HL-60 (cell line): ENCODE measurements at regions not wholly inside any gene's neighbourhood (a gene's known extent, or its start where the extent isn't known, plus 50 kb on each side); places are given as distances from the start of the nearest gene placed in this dataset.

Experiments used
- DNase-seq, 2 experiments: peaks; one replicate each; pipeline ENCODE4 v3.0.0-alpha.2; 2010 to 2020; ENCODE audit warnings: low read depth in 1 of 2, low spot score in 1 of 2
- H3K27ac ChIP-seq: fragments of 250-450 bp; sonication (Bioruptor Pico); replicated peaks from 2 replicates; pipeline ENCODE4 v1.5.1; 2020; ENCODE audit warnings: mild to moderate bottlenecking, moderate library complexity
- H3K27me3 ChIP-seq: fragments of 250-450 bp; sonication (Bioruptor Pico); 2 replicates; pipeline ENCODE4 v1.5.1; 2021; ENCODE audit warnings: mild to moderate bottlenecking, moderate library complexity; ENCODE audit not compliant: insufficient read depth, poor library complexity, severe bottlenecking
- H3K4me3 ChIP-seq: replicated peaks from 2 replicates; pipeline ENCODE4 v1.5.1; 2011; ENCODE audit warnings: mild to moderate bottlenecking, control low read depth, low read length; ENCODE audit not compliant: insufficient read depth
- GABPA ChIP-seq: IDR thresholded peaks from 2 replicates; pipeline ENCODE4 v1.6.1; 2012; ENCODE audit warnings: low read depth
- POLR2AphosphoS5 ChIP-seq: IDR thresholded peaks from 2 replicates; pipeline ENCODE4 v1.6.1; 2012; ENCODE audit warnings: low read depth
- SPI1 ChIP-seq: IDR thresholded peaks from 2 replicates; pipeline ENCODE4 v1.6.1; 2012; ENCODE audit warnings: low read depth, mild to moderate bottlenecking, borderline replicate concordance
- TF ChIP-seq, protein P1 (sequence below): IDR thresholded peaks from 2 replicates; pipeline ENCODE4 v1.6.1; 2012; ENCODE audit warnings: low read depth; ENCODE audit not compliant: insufficient replicate concordance
- TF ChIP-seq, protein P2 (sequence below): IDR thresholded peaks from one replicate; pipeline ENCODE4 v1.5.1; 2011; ENCODE audit warnings: low read length, control low read depth, inconsistent platforms; ENCODE audit not compliant: insufficient read depth

DNA sequence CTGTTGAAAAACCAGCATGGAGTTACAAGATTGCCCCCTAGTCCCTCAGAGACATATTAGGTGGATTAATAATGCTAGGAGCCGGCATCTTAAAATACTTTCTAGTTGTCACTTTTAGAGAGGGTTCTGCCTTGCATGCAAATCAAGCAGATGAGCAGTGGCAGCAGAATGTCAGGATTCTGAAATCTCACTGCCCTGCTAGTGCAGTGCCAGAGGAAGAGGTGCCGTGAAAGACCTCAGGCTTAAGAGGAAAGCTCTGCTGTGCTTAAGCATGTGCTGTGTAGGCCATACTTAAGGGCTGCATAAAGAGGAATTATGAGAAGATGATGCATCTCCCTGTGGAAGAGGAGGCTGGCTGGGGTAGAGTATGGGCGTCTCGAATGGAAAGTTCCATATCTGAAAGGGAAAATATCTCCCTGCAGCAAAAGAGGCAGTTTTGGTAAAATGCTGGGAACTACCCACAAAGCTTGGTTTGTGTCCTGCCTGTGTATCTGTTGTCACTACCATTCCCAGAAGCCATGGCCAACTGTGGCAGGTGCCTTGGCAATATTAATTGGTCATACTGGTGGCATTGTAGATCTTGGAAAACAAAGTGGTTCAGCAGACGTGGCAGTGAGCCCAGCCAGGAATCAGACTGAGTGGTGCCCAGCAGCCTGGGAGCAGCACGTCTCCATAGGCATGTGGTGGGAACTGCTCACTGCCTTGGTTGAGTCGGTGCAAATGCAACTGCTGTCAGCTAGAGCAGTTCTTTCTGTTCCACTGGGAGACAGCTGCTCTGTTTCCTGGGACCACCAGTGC is 131.9 kb downstream of the EVA1A start:
- Histone ChIP-seq H3K27me3 (no peaks in the 10 kb centered on the region), H3K4me3 (no peak overlapping the region), H3K27ac (no peak overlapping the region)
- TF ChIP-seq POLR2AphosphoS5 (no peak), SPI1 (no peak), GABPA (no peak)
- TF ChIP-seq, protein P1, sequence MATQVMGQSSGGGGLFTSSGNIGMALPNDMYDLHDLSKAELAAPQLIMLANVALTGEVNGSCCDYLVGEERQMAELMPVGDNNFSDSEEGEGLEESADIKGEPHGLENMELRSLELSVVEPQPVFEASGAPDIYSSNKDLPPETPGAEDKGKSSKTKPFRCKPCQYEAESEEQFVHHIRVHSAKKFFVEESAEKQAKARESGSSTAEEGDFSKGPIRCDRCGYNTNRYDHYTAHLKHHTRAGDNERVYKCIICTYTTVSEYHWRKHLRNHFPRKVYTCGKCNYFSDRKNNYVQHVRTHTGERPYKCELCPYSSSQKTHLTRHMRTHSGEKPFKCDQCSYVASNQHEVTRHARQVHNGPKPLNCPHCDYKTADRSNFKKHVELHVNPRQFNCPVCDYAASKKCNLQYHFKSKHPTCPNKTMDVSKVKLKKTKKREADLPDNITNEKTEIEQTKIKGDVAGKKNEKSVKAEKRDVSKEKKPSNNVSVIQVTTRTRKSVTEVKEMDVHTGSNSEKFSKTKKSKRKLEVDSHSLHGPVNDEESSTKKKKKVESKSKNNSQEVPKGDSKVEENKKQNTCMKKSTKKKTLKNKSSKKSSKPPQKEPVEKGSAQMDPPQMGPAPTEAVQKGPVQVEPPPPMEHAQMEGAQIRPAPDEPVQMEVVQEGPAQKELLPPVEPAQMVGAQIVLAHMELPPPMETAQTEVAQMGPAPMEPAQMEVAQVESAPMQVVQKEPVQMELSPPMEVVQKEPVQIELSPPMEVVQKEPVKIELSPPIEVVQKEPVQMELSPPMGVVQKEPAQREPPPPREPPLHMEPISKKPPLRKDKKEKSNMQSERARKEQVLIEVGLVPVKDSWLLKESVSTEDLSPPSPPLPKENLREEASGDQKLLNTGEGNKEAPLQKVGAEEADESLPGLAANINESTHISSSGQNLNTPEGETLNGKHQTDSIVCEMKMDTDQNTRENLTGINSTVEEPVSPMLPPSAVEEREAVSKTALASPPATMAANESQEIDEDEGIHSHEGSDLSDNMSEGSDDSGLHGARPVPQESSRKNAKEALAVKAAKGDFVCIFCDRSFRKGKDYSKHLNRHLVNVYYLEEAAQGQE, result no peak
- TF ChIP-seq, protein P2, sequence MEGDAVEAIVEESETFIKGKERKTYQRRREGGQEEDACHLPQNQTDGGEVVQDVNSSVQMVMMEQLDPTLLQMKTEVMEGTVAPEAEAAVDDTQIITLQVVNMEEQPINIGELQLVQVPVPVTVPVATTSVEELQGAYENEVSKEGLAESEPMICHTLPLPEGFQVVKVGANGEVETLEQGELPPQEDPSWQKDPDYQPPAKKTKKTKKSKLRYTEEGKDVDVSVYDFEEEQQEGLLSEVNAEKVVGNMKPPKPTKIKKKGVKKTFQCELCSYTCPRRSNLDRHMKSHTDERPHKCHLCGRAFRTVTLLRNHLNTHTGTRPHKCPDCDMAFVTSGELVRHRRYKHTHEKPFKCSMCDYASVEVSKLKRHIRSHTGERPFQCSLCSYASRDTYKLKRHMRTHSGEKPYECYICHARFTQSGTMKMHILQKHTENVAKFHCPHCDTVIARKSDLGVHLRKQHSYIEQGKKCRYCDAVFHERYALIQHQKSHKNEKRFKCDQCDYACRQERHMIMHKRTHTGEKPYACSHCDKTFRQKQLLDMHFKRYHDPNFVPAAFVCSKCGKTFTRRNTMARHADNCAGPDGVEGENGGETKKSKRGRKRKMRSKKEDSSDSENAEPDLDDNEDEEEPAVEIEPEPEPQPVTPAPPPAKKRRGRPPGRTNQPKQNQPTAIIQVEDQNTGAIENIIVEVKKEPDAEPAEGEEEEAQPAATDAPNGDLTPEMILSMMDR, result no peak
- DNase-seq, result no peak

DNA sequence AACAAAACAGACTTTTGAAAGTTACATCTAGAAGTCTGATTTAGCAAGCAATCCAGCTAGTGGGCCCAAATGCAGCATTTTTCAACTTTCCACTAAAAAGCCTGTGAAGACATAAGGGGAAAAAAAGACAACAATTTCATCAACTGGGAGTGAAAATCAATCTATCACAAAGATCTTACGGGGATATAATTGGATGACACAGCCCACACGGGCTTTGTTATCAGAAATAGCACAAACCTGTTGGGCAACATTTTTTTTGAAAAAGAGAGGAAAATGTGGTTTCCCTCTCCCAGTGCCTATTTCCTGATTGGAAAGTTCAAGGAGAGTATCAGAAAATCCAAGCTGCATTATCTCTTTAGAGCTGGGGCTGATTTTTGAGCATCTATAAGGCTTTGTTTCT is 132.7 kb downstream of the EVA1A start:
- TF ChIP-seq SPI1 (no peak), POLR2AphosphoS5 (no peak), GABPA (no peak)
- TF ChIP-seq, protein P1, result no peak
- DNase-seq, result no peak
- no peak overlapping the region for H3K27ac ChIP-seq

DNA sequence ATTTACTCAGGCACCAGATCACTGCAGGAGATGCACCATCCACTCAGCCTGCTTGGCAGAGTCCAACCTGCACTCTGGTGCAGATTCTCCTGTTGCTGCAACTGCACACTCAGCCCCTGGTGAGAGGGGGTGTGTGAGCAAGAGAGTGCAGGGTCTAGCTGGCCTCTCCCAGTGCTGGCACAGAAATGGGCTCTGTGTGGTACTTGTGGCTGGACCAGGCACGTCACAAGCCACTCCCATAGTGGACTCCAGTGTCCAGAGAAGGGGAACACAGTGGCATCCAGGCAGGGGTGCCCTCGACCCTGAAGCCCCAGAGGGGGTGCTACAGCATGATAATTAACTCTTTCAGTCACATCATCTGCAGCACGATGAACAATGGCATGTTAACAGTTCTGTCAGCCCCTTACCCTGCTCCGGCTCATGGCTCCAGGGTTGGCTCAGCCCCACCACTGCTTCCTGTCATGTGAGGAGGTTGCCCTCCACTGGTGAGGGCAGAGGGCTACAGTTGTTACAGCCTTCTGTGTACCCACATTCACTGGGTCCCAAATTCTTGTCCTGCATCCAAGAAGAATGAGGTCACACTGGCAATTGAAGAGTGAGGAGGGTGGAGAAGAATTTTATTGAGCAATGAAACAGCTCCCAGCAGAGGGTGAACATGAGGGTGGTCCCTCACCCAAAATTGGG is 135.7 kb downstream of the EVA1A start:
- TF ChIP-seq POLR2AphosphoS5 (no peak), GABPA (no peak), SPI1 (no peak)
- TF ChIP-seq, protein P2, result no peak
- TF ChIP-seq, protein P1, result no peak
- Histone ChIP-seq H3K27me3 (no peaks in the 10 kb centered on the region), H3K27ac (no peak overlapping the region), H3K4me3 (no peak overlapping the region)
- DNase-seq, result no peak

More for the DNA sequence above, 132.7 kb downstream of the EVA1A start:
- Histone ChIP-seq H3K4me3 (no peak overlapping the region), H3K27me3 (no peaks in the 10 kb centered on the region)
